ENCODE measurements at regions not wholly inside any gene's neighbourhood (a gene's known extent, or its start where the extent isn't known, plus 50 kb on each side); places are given as distances from the start of the nearest gene placed in this dataset.

- no peak for TF ChIP-seq CTCF (IDR thresholded peaks at IDR 0.05)
- Histone ChIP-seq H3K4me1 (ENCODE audit: control insufficient read depth, insufficient read depth, low read length) (no peaks in the 10 kb centered on the region), H3K27ac (ENCODE audit: low read length) (no peak overlapping the region), H3K9me3 (ENCODE audit: control insufficient read depth, insufficient read depth, low read length) (no peaks in the 10 kb centered on the region), H3K36me3 (ENCODE audit: control insufficient read depth, insufficient read depth, low read length) (no peaks in the 10 kb centered on the region), H3K27me3 (ENCODE audit: control insufficient read depth, insufficient read depth, low read length) (peaks cover 2% of the 10 kb centered on the region), H3K4me3 (ENCODE audit: low read length) (no peak overlapping the region)
- H3K4me3 Mint-ChIP-seq, result no peak overlapping the region
- H3K36me3 Mint-ChIP-seq, result no peaks in the 10 kb centered on the region
- WGBS (ENCODE audit: insufficient coverage), result 84% methylated on average over 2 of the region's 2 CpGs
- ATAC-seq (no peak), DNase-seq (no peak)
- no peaks in the 10 kb centered on the region for H3K4me1 Mint-ChIP-seq
- intact Hi-C loops (cut with micrococcal nuclease), result no loop called here
- H3K27me3 Mint-ChIP-seq (ENCODE audit: low read depth in 2 of 2), result peaks cover 21 to 43% of the 10 kb centered on the region in 2 donors
- H3K27ac Mint-ChIP-seq, result no peak overlapping the region
- no peaks in the 10 kb centered on the region for H3K9me3 Mint-ChIP-seq
Measured at GRCh38 chr5:143985832-143986515, 174.0 kb downstream of the HMHB1 start.

GRCh38 chr5:143986516-143987212 lies 174.7 kb downstream of the HMHB1 start:
- H3K36me3 Mint-ChIP-seq, result no peaks in the 10 kb centered on the region
- Histone ChIP-seq H3K4me3 (ENCODE audit: low read length) (no peak overlapping the region), H3K36me3 (ENCODE audit: control insufficient read depth, insufficient read depth, low read length) (no peaks in the 10 kb centered on the region), H3K9me3 (ENCODE audit: control insufficient read depth, insufficient read depth, low read length) (no peaks in the 10 kb centered on the region), H3K27me3 (ENCODE audit: control insufficient read depth, insufficient read depth, low read length) (peaks cover 2% of the 10 kb centered on the region), H3K27ac (ENCODE audit: low read length) (no peak overlapping the region), H3K4me1 (ENCODE audit: control insufficient read depth, insufficient read depth, low read length) (no peaks in the 10 kb centered on the region)
- peaks cover 18 to 43% of the 10 kb centered on the region in 2 donors for H3K27me3 Mint-ChIP-seq (ENCODE audit: low read depth in 2 of 2)
- H3K9me3 Mint-ChIP-seq, result no peaks in the 10 kb centered on the region
- H3K4me3 Mint-ChIP-seq, result no peak overlapping the region
- ATAC-seq (no peak), DNase-seq (no peak)
- intact Hi-C loops (cut with micrococcal nuclease), result no loop called here
- no peak overlapping the region for H3K27ac Mint-ChIP-seq
- no peaks in the 10 kb centered on the region for H3K4me1 Mint-ChIP-seq
- 55% methylated on average over 5 of the region's 6 CpGs for WGBS (ENCODE audit: insufficient coverage)
- no peak for TF ChIP-seq CTCF (IDR thresholded peaks at IDR 0.05)

- H3K36me3 Mint-ChIP-seq, result no peaks in the 10 kb centered on the region
- no peak for ATAC-seq
Measured at GRCh38 chr5:143987264-143987663, 175.3 kb downstream of the HMHB1 start.

More at GRCh38 chr5:143987264-143987663, 175.3 kb downstream of the HMHB1 start:
- intact Hi-C loops (cut with micrococcal nuclease), result no loop called here
- no peaks in the 10 kb centered on the region for H3K36me3 ChIP-seq (ENCODE audit: control insufficient read depth, insufficient read depth, low read length)
- DNase-seq, result no peak
- H3K27ac ChIP-seq (ENCODE audit: low read length), result no peak overlapping the region
- peaks cover 2% of the 10 kb centered on the region for H3K27me3 ChIP-seq (ENCODE audit: control insufficient read depth, insufficient read depth, low read length)
- no peak for TF ChIP-seq CTCF (IDR thresholded peaks at IDR 0.05)
- no peak overlapping the region for H3K27ac Mint-ChIP-seq
- peaks cover 15 to 43% of the 10 kb centered on the region in 2 donors for H3K27me3 Mint-ChIP-seq (ENCODE audit: low read depth in 2 of 2)
- no peaks in the 10 kb centered on the region for H3K9me3 Mint-ChIP-seq
- no peaks in the 10 kb centered on the region for H3K4me1 Mint-ChIP-seq
- H3K4me3 Mint-ChIP-seq, result no peak overlapping the region
- H3K4me1 ChIP-seq (ENCODE audit: control insufficient read depth, insufficient read depth, low read length), result no peaks in the 10 kb centered on the region
- WGBS (ENCODE audit: insufficient coverage), result 89% methylated on average over 1 of the region's 2 CpGs
- H3K9me3 ChIP-seq (ENCODE audit: control insufficient read depth, insufficient read depth, low read length), result no peaks in the 10 kb centered on the region
- no peak overlapping the region for H3K4me3 ChIP-seq (ENCODE audit: low read length)

All from natural killer cell (primary cell).